HL-60 (cell line): ENCODE measurements at regions not wholly inside any gene's neighbourhood (a gene's known extent, or its start where the extent isn't known, plus 50 kb on each side); places are given as distances from the start of the nearest gene placed in this dataset.
"Not testable (repeated sequence)": the region's sequence is repeated elsewhere in the genome, so short reads cannot be mapped to it uniquely, and the experiment has no call there.

ENCODE experiments used
- DNase-seq, 2 experiments: peaks; one replicate each; pipeline ENCODE4 v3.0.0-alpha.2; 2010 to 2020; ENCODE audit warnings: low read depth in 1 of 2, low spot score in 1 of 2
- H3K27ac ChIP-seq: fragments of 250-450 bp; sonication (Bioruptor Pico); replicated peaks from 2 replicates; pipeline ENCODE4 v1.5.1; 2020; ENCODE audit warnings: mild to moderate bottlenecking, moderate library complexity
- H3K27me3 ChIP-seq: fragments of 250-450 bp; sonication (Bioruptor Pico); 2 replicates; pipeline ENCODE4 v1.5.1; 2021; ENCODE audit warnings: mild to moderate bottlenecking, moderate library complexity; ENCODE audit not compliant: insufficient read depth, poor library complexity, severe bottlenecking
- H3K4me3 ChIP-seq: replicated peaks from 2 replicates; pipeline ENCODE4 v1.5.1; 2011; ENCODE audit warnings: mild to moderate bottlenecking, control low read depth, low read length; ENCODE audit not compliant: insufficient read depth
- CTCF ChIP-seq: IDR thresholded peaks from one replicate; pipeline ENCODE4 v1.5.1; 2011; ENCODE audit warnings: low read length, control low read depth, inconsistent platforms; ENCODE audit not compliant: insufficient read depth
- GABPA ChIP-seq: IDR thresholded peaks from 2 replicates; pipeline ENCODE4 v1.6.1; 2012; ENCODE audit warnings: low read depth
- POLR2AphosphoS5 ChIP-seq: IDR thresholded peaks from 2 replicates; pipeline ENCODE4 v1.6.1; 2012; ENCODE audit warnings: low read depth
- REST ChIP-seq: IDR thresholded peaks from 2 replicates; pipeline ENCODE4 v1.6.1; 2012; ENCODE audit warnings: low read depth; ENCODE audit not compliant: insufficient replicate concordance
- SPI1 ChIP-seq: IDR thresholded peaks from 2 replicates; pipeline ENCODE4 v1.6.1; 2012; ENCODE audit warnings: low read depth, mild to moderate bottlenecking, borderline replicate concordance

- DNase-seq: no peak
- Histone ChIP-seq H3K4me3 (no peak overlapping the region), H3K27me3 (no peaks in the 10 kb centered on the region), H3K27ac (no peak overlapping the region)
- TF ChIP-seq SPI1: no peak
- TF ChIP-seq POLR2AphosphoS5: no peak
- TF ChIP-seq GABPA: no peak
- no peak for TF ChIP-seq CTCF
- TF ChIP-seq REST: no peak
Observed at GRCh38 chr16:29198731-29199521, 207.6 kb downstream of the NPIPB11 start.

GRCh38 chr16:29198231-29198630, 208.3 kb downstream of the NPIPB11 start:
- no peak overlapping the region for H3K27ac ChIP-seq
- H3K27me3 ChIP-seq: no peaks in the 10 kb centered on the region
- TF ChIP-seq REST (no peak), POLR2AphosphoS5 (no peak)
- no peak for DNase-seq
- H3K4me3 ChIP-seq: no peak overlapping the region

- not testable (repeated sequence) for H3K4me3 ChIP-seq
Observed at GRCh38 chr16:29197494-29198100, 208.9 kb downstream of the NPIPB11 start.

GRCh38 chr16:29196746-29197145, 209.8 kb downstream of the NPIPB11 start:
- DNase-seq, H3K27me3 ChIP-seq, H3K4me3 ChIP-seq, H3K27ac ChIP-seq: not testable (repeated sequence)

More at GRCh38 chr16:29197494-29198100, 208.9 kb downstream of the NPIPB11 start:
- not testable (repeated sequence) for DNase-seq, H3K27ac ChIP-seq, H3K27me3 ChIP-seq

- H3K4me3 ChIP-seq, H3K27ac ChIP-seq, H3K27me3 ChIP-seq, DNase-seq: not testable (repeated sequence)
Observed at GRCh38 chr16:29195116-29195872, 210.4 kb downstream of the LAT start.

- H3K27ac ChIP-seq, H3K4me3 ChIP-seq, H3K27me3 ChIP-seq, DNase-seq: not testable (repeated sequence)
Observed at GRCh38 chr16:29194185-29194844, 209.5 kb downstream of the LAT start.

- H3K27me3 ChIP-seq, H3K4me3 ChIP-seq, DNase-seq, H3K27ac ChIP-seq: not testable (repeated sequence)
Observed at GRCh38 chr16:29193634-29194033, 208.8 kb downstream of the LAT start.

GRCh38 chr16:29193248-29193574, 208.4 kb downstream of the LAT start:
- H3K27me3 ChIP-seq, H3K27ac ChIP-seq, H3K4me3 ChIP-seq, DNase-seq: not testable (repeated sequence)
